ENCODE measurements at regions not wholly inside any gene's neighbourhood (a gene's known extent, or its start where the extent isn't known, plus 50 kb on each side); places are given as distances from the start of the nearest gene placed in this dataset.

GRCh38 chr1:185500001-185500626 lies 183.1 kb upstream of the IVNS1ABP start:
- no peak for DNase-seq (ENCODE audit: low spot score)

DNA sequence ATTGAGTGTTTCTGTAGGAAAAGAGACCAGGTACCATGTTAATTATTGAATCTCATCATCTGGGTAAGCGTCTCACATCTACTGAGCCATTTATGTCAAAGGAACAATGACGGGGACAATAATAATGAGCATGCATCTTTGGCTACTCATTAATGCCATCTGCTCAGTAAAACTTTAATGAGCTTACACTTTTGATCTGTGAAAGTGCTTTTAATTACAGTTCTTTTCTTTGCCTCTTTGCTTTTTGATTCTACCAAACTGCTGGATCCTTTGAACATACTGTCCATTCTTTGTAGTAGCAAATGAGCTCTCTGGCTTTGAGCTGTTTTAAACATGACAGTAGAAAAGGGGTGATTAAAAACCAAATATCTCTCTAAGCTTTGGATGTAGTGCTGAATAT lies 181.2 kb upstream of the IVNS1ABP start:
- no peak for DNase-seq (ENCODE audit: low spot score)

GRCh38 chr1:185497177-185497576 lies 180.1 kb upstream of the IVNS1ABP start:
- no peak for DNase-seq (ENCODE audit: low spot score)

GRCh38 chr1:185495898-185496297 lies 178.9 kb upstream of the IVNS1ABP start:
- no peak for DNase-seq (ENCODE audit: low spot score)

GRCh38 chr1:185495007-185495406 lies 178.0 kb upstream of the IVNS1ABP start:
- no peak for DNase-seq (ENCODE audit: low spot score)

DNA sequence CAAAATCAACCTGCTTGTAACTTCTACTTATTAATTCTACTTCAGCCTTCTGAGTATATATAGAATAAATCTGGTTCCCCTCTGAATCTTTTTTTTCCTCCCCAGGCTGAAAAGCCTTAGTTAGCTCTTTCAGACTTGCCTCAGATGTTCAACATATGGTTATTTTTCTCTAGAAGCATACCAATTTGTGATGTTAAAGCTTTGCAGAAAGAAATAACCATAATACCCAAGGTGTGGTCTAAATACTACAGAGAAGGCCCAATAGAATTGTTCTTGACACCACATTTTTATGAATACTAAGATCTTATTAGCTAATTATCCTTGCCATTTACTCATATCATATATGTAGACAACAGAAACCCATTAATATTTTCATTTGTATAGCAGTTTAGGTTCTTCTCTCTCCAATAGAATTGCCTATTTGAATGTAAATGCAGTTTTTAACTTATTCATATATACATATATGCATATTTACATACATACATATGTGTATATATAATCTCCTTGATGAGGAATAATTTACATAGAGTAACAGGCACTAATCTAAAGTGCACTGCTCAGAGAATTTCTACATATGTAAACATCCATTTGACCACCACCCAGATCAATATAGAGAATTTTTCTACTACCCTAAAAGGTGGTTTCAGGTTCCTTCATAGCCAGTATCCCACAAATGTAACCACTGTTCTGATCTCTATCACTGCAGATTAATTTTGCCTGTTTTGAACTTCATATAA lies 175.2 kb upstream of the IVNS1ABP start:
- DNase-seq (ENCODE audit: low spot score) = no peak

DNA sequence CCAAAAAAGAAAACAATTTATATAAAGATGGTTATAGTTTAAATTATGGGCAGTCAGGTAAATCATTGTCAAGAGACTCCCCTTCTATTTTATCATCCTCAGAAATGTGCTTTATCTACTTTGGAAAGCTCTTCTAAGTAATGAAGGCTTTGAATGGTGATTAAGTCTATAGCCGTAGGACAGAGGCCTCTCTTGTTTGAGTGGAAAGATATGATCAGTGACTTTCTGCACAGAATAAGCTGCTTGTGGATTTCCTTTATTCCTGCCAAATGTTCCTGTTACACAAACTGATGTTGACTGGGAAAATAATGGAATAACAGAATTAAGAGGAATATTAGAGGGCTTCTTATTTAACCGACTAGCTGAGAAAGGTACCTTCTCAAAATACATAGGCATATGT lies 174.6 kb upstream of the IVNS1ABP start:
- no peak for DNase-seq (ENCODE audit: low spot score)

DNA sequence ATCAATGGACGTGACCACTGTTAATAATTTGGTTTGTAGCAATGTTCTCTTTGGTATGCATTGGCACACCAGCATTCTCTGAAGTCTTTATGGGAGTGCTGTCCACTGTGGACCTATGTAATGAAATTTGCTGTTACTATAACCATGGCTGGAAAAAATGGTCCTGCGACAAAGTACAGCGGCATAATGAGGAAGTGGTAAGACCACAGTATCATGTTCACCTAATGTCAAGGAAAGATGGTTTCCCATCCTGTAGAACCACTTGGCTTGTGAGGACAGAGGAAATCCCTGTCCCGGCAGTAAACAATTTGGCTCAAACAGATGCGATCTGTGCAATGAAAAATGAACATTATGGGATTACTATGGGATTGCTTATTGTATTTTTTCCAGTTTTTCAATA lies 173.9 kb upstream of the IVNS1ABP start:
- no peak for DNase-seq (ENCODE audit: low spot score)

GRCh38 chr1:185489406-185489805 lies 172.4 kb upstream of the IVNS1ABP start:
- DNase-seq (ENCODE audit: low spot score) = no peak

GRCh38 chr1:185488808-185489207 lies 171.8 kb upstream of the IVNS1ABP start:
- no peak for DNase-seq (ENCODE audit: low spot score)

DNA sequence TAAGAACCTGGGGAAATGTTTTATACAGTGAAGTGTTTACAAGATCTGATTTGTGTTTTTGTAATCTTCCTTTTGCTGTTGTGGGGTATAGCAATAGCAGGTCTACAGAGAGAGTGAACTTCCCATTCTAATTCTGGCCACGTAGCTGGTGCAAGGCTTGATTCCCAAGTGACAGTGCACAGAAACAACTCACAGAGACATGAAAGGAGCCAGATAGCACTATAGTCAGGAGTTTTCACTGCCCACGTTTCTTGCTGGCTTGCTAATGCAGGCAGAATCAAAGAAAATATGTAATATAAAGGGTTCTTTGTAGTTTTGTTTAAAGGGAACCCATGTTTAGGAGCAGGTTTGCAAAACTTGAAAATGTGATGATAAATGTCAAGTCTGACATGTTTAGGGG lies 170.9 kb upstream of the IVNS1ABP start:
- DNase-seq (ENCODE audit: low spot score) = no peak

DNA sequence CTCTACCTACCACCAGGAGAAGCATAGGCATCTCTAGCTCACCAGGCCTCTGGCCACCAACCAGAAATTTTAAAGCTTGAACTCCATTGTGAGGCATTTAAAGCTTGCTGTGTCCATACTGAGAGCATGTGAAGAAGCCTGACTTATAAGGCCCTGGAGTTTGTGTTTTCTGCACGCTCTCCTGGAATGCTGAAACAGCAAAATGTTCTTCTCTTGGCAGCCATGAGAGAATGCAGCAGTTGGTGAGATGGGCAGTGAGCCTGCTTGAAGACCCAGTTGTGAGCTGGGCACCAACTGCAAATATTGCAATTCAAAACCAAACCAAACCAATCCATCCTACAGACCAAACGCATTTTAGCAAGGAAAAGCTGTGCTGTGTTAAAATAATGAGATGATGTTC lies 170.0 kb upstream of the IVNS1ABP start:
- no peak for DNase-seq (ENCODE audit: low spot score)

- DNase-seq (ENCODE audit: low spot score) = no peak
Measured at GRCh38 chr1:185486346-185486745, 169.3 kb upstream of the IVNS1ABP start.

- no peak for DNase-seq (ENCODE audit: low spot score)
Measured at GRCh38 chr1:185483664-185484450, 166.8 kb upstream of the IVNS1ABP start.

DNA sequence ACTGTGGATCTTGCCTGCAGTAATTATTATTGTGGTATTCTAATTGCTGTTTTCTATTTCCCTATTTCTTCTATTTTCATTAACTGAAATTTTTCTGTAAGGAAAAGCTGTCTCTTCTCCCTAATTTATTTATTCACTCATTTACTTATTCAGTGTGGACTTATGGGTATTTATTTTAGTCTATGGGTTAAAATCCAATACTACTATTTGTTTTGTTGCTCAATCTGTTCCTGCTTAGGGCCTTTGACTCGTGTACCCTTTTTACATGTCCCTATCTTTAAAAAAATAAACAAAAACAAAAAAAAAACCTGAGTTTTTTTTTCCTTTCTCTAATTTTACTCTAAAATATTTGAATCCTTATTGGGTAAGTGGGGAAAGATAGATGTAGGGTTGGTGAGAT lies 166.2 kb upstream of the IVNS1ABP start:
- DNase-seq (ENCODE audit: low spot score) = no peak

GRCh38 chr1:185480545-185480944 lies 163.5 kb upstream of the IVNS1ABP start:
- no peak for DNase-seq (ENCODE audit: low spot score)

GRCh38 chr1:185479796-185480195 lies 162.8 kb upstream of the IVNS1ABP start:
- no peak for DNase-seq (ENCODE audit: low spot score)

DNA sequence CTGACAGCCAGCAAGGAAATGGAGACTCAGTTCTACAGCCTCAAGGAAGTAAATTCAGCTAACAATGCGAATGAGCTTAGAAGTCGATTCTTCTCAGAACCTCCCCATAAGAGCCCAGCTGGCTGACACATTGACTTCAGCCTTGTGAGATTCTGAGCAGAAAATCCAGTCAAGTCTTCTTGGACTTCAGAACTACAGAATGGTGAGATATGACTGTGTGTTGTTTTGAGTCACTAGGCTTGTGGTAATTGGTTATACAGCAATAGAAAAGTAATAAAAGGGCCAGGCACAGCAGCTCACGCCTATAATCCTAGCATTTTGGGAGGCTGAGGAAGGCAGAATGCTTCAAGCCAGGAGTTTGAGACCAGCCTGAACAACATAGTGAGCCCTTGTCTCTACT lies 161.8 kb upstream of the IVNS1ABP start:
- no peak for DNase-seq (ENCODE audit: low spot score)

GRCh38 chr1:185477638-185478580 lies 160.9 kb upstream of the IVNS1ABP start:
- DNase-seq (ENCODE audit: low spot score) = no peak

DNA sequence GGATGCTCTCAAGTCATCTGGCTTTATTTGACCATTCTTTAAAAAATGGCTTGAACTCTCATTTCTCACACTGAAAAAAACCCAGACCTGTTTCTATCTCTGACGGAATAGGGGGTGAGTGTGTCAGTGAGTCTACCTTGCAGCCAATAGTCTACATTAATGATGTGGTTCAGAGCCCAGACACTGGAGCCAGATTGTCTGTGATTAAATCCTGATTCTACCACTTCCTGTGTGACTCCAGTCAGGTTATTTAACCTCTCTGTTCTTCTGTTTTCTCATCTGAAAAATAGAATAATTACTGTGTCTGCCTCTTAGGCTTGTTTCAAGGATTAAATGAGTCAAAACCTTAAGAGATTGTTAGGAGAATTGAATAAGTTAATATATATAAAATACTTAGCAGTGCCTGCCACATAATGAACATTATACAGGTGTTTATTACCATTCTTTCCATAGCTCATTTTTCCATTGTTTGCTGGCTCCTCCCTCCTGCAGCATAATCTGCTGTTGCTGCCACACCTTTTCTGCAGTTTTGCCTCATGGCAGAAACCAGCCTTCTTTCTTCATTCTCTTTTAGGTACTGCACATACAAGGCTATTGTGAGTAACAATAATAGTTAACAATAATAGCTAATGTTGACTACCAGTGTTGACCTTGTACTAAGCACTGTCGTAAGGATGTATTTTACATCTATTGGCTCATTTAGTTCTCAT lies 157.6 kb upstream of the IVNS1ABP start:
- DNase-seq (ENCODE audit: low spot score) = no peak

- DNase-seq (ENCODE audit: low spot score) = no peak
Measured at GRCh38 chr1:185473186-185473585, 156.1 kb upstream of the IVNS1ABP start.
